HG02884 (cell line): ENCODE measurements at regions not wholly inside any gene's neighbourhood (a gene's known extent, or its start where the extent isn't known, plus 50 kb on each side); places are given as distances from the start of the nearest gene placed in this dataset.

Experiments
- ATAC-seq: cut with Tn5 transposase; IDR thresholded peaks from one replicate; pipeline ENCODE4 v1.9.1; 2021; ENCODE audit warnings: mild to moderate bottlenecking, moderate library complexity; ENCODE audit not compliant: unreplicated experiment

GRCh38 chr10:125222515-125223308, 62.3 kb upstream of the CTBP2 start:
- no peak for ATAC-seq

GRCh38 chr10:125221716-125222115, 61.4 kb upstream of the CTBP2 start:
- ATAC-seq, result no peak

- ATAC-seq, result no peak
Observed at GRCh38 chr10:125219776-125220175, 59.4 kb upstream of the CTBP2 start.

GRCh38 chr10:125218967-125219366, 58.6 kb upstream of the CTBP2 start:
- ATAC-seq, result no peak

- ATAC-seq, result no peak
Observed at GRCh38 chr10:125217990-125218675, 57.8 kb upstream of the CTBP2 start.

GRCh38 chr10:125216861-125217260, 56.5 kb upstream of the CTBP2 start:
- no peak for ATAC-seq

- no peak for ATAC-seq
Observed at GRCh38 chr10:125216309-125216708, 55.9 kb upstream of the CTBP2 start.

GRCh38 chr10:125214283-125214570, 53.9 kb upstream of the CTBP2 start:
- ATAC-seq, result no peak

- no peak for ATAC-seq
Observed at GRCh38 chr10:125213541-125214282, 53.3 kb upstream of the CTBP2 start.

- no peak for ATAC-seq
Observed at GRCh38 chr10:125212150-125212809, 51.9 kb upstream of the CTBP2 start.
